T-helper 22 cell (primary cell): ENCODE measurements at regions not wholly inside any gene's neighbourhood (a gene's known extent, or its start where the extent isn't known, plus 50 kb on each side); places are given as distances from the start of the nearest gene placed in this dataset.
"Not testable (repeated sequence)": the region's sequence is repeated elsewhere in the genome, so short reads cannot be mapped to it uniquely, and the experiment has no call there.

Experiments used
- DNase-seq: peaks from one replicate; pipeline ENCODE4 v3.0.0-alpha.2; 2020; ENCODE audit warnings: low read depth

GRCh38 chr1:29410476-29410875 lies 174.2 kb downstream of the PTPRU start:
- no peak for DNase-seq

- DNase-seq, result no peak
Observed at GRCh38 chr1:29409616-29410015, 173.3 kb downstream of the PTPRU start.

GRCh38 chr1:29408831-29409605 lies 172.7 kb downstream of the PTPRU start:
- DNase-seq, result no peak

- no peak for DNase-seq
Observed at GRCh38 chr1:29406814-29407213, 170.5 kb downstream of the PTPRU start.

- not testable (repeated sequence) for DNase-seq
Observed at GRCh38 chr1:29400203-29400602, 163.9 kb downstream of the PTPRU start.

- no peak for DNase-seq
Observed at GRCh38 chr1:29399465-29399864, 163.1 kb downstream of the PTPRU start.

GRCh38 chr1:29398431-29398830 lies 162.1 kb downstream of the PTPRU start:
- no peak for DNase-seq

GRCh38 chr1:29397981-29398380 lies 161.7 kb downstream of the PTPRU start:
- DNase-seq, result no peak

GRCh38 chr1:29397256-29397590 lies 160.9 kb downstream of the PTPRU start:
- no peak for DNase-seq

- DNase-seq, result no peak
Observed at GRCh38 chr1:29396438-29397255, 160.3 kb downstream of the PTPRU start.

GRCh38 chr1:29395736-29396437 lies 159.6 kb downstream of the PTPRU start:
- no peak for DNase-seq

- DNase-seq, result no peak
Observed at GRCh38 chr1:29394521-29395225, 158.4 kb downstream of the PTPRU start.

GRCh38 chr1:29393451-29393826 lies 157.1 kb downstream of the PTPRU start:
- DNase-seq, result no peak

GRCh38 chr1:29392486-29393450 lies 156.4 kb downstream of the PTPRU start:
- no peak for DNase-seq

GRCh38 chr1:29392036-29392435 lies 155.7 kb downstream of the PTPRU start:
- DNase-seq, result no peak

- DNase-seq, result no peak
Observed at GRCh38 chr1:29391362-29391880, 155.1 kb downstream of the PTPRU start.

- no peak for DNase-seq
Observed at GRCh38 chr1:29390491-29391361, 154.4 kb downstream of the PTPRU start.

GRCh38 chr1:29390075-29390474 lies 153.8 kb downstream of the PTPRU start:
- no peak for DNase-seq

- DNase-seq, result no peak
Observed at GRCh38 chr1:29389533-29390041, 153.3 kb downstream of the PTPRU start.

GRCh38 chr1:29388884-29389283 lies 152.6 kb downstream of the PTPRU start:
- DNase-seq, result no peak
